HG02623 (cell line): ENCODE measurements at regions not wholly inside any gene's neighbourhood (a gene's known extent, or its start where the extent isn't known, plus 50 kb on each side); places are given as distances from the start of the nearest gene placed in this dataset.
"Not testable (repeated sequence)": the region's sequence is repeated elsewhere in the genome, so short reads cannot be mapped to it uniquely, and the experiment has no call there.

Source experiments
- ATAC-seq: cut with Tn5 transposase; IDR thresholded peaks from one replicate; pipeline ENCODE4 v1.9.1; 2021; ENCODE audit warnings: moderate library complexity; ENCODE audit not compliant: unreplicated experiment

- ATAC-seq: no peak
Observed at GRCh38 chr6:63440594-63440993, 120.8 kb upstream of the LGSN start.

GRCh38 chr6:63441266-63441956 is 121.6 kb upstream of the LGSN start:
- ATAC-seq: no peak

- no peak for ATAC-seq
Observed at GRCh38 chr6:63442870-63443269, 123.1 kb upstream of the LGSN start.

GRCh38 chr6:63444768-63445167 is 125.0 kb upstream of the LGSN start:
- ATAC-seq: no peak

- no peak for ATAC-seq
Observed at GRCh38 chr6:63446405-63446804, 125.9 kb upstream of the LOC128125822 start.

- no peak for ATAC-seq
Observed at GRCh38 chr6:63447134-63447533, 125.1 kb upstream of the LOC128125822 start.

GRCh38 chr6:63448229-63448628 is 124.1 kb upstream of the LOC128125822 start:
- ATAC-seq: no peak

- ATAC-seq: no peak
Observed at GRCh38 chr6:63449714-63450113, 122.6 kb upstream of the LOC128125822 start.

GRCh38 chr6:63451238-63451637 is 121.0 kb upstream of the LOC128125822 start:
- ATAC-seq: no peak

GRCh38 chr6:63452125-63452524 is 120.2 kb upstream of the LOC128125822 start:
- ATAC-seq: no peak

GRCh38 chr6:63456734-63457133 is 115.5 kb upstream of the LOC128125822 start:
- no peak for ATAC-seq

- peak; percentile 56 for ATAC-seq
Observed at GRCh38 chr6:63458480-63459115, 113.7 kb upstream of the LOC128125822 start.

GRCh38 chr6:63459814-63460213 is 112.5 kb upstream of the LOC128125822 start:
- ATAC-seq: no peak

GRCh38 chr6:63460971-63461370 is 111.3 kb upstream of the LOC128125822 start:
- ATAC-seq: no peak

- ATAC-seq: no peak
Observed at GRCh38 chr6:63464060-63464459, 108.2 kb upstream of the LOC128125822 start.

- ATAC-seq: no peak
Observed at GRCh38 chr6:63465750-63466149, 106.5 kb upstream of the LOC128125822 start.

GRCh38 chr6:63466242-63466733 is 106.0 kb upstream of the LOC128125822 start:
- ATAC-seq: no peak

- ATAC-seq: no peak
Observed at GRCh38 chr6:63467247-63467954, 104.9 kb upstream of the LOC128125822 start.

GRCh38 chr6:63471145-63471544 is 101.1 kb upstream of the LOC128125822 start:
- not testable (repeated sequence) for ATAC-seq

- ATAC-seq: no peak
Observed at GRCh38 chr6:63471654-63472053, 100.6 kb upstream of the LOC128125822 start.

GRCh38 chr6:63475707-63476106 is 96.6 kb upstream of the LOC128125822 start:
- ATAC-seq: no peak

- no peak for ATAC-seq
Observed at GRCh38 chr6:63476302-63476701, 96.0 kb upstream of the LOC128125822 start.
